ENCODE measurements at regions not wholly inside any gene's neighbourhood (a gene's known extent, or its start where the extent isn't known, plus 50 kb on each side); places are given as distances from the start of the nearest gene placed in this dataset.

GRCh38 chr14:34067587-34067986, 116.7 kb upstream of the EGLN3 start:
- Histone ChIP-seq H4K20me1 (ENCODE audit: control insufficient read depth, insufficient read depth, low read depth, low read length) (no peaks in the 10 kb centered on the region), H3F3A (ENCODE audit: control insufficient read depth, insufficient read depth) (no peaks in the 10 kb centered on the region), H3K27ac (ENCODE audit: low read depth, low read length) (no peak overlapping the region), H3K36me3 (ENCODE audit: control insufficient read depth, low read length) (no peaks in the 10 kb centered on the region), H3K4me1 (ENCODE audit: control insufficient read depth, low read length) (no peaks in the 10 kb centered on the region), H3K27me3 (ENCODE audit: control insufficient read depth, low read length) (no peaks in the 10 kb centered on the region), H3K4me3 (ENCODE audit: low read length) (no peak overlapping the region), H3K79me2 (ENCODE audit: control insufficient read depth, low read length) (no peaks in the 10 kb centered on the region), H3K9me2 (replicated peaks; ENCODE audit: control insufficient read depth, low read length) (no peaks in the 10 kb centered on the region), H3K4me2 (ENCODE audit: low read length) (no peak overlapping the region), H3K9me3 (ENCODE audit: control insufficient read depth, insufficient read depth, low read length) (no peaks in the 10 kb centered on the region)
- TF ChIP-seq EZH2phosphoT487 (IDR thresholded peaks at IDR 0.05; ENCODE audit: borderline replicate concordance, low read length) (no peak), CTCF (IDR thresholded peaks at IDR 0.05; ENCODE audit: low read depth, low read length, poor library complexity, severe bottlenecking) (no peak)

GRCh38 chr14:34065690-34066391, 115.0 kb upstream of the EGLN3 start:
- Histone ChIP-seq H3K27ac (ENCODE audit: low read depth, low read length) (no peak overlapping the region), H3K4me3 (ENCODE audit: low read length) (no peak overlapping the region), H3K79me2 (ENCODE audit: control insufficient read depth, low read length) (no peaks in the 10 kb centered on the region), H3K27me3 (ENCODE audit: control insufficient read depth, low read length) (no peaks in the 10 kb centered on the region), H4K20me1 (ENCODE audit: control insufficient read depth, insufficient read depth, low read depth, low read length) (no peaks in the 10 kb centered on the region), H3K9me3 (ENCODE audit: control insufficient read depth, insufficient read depth, low read length) (no peaks in the 10 kb centered on the region), H3K9me2 (replicated peaks; ENCODE audit: control insufficient read depth, low read length) (no peaks in the 10 kb centered on the region), H3K4me1 (ENCODE audit: control insufficient read depth, low read length) (no peaks in the 10 kb centered on the region), H3F3A (ENCODE audit: control insufficient read depth, insufficient read depth) (no peaks in the 10 kb centered on the region), H3K4me2 (ENCODE audit: low read length) (no peak overlapping the region), H3K36me3 (ENCODE audit: control insufficient read depth, low read length) (no peaks in the 10 kb centered on the region)
- no peak for TF ChIP-seq CTCF (IDR thresholded peaks at IDR 0.05; ENCODE audit: low read depth, low read length, poor library complexity, severe bottlenecking)
- no peak for TF ChIP-seq EZH2phosphoT487 (IDR thresholded peaks at IDR 0.05; ENCODE audit: borderline replicate concordance, low read length)

GRCh38 chr14:34065236-34065635, 114.4 kb upstream of the EGLN3 start:
- Histone ChIP-seq H3K36me3 (ENCODE audit: control insufficient read depth, low read length) (no peaks in the 10 kb centered on the region), H3K4me1 (ENCODE audit: control insufficient read depth, low read length) (no peaks in the 10 kb centered on the region), H3K27ac (ENCODE audit: low read depth, low read length) (no peak overlapping the region), H3K9me2 (replicated peaks; ENCODE audit: control insufficient read depth, low read length) (no peaks in the 10 kb centered on the region), H3K4me2 (ENCODE audit: low read length) (no peak overlapping the region), H4K20me1 (ENCODE audit: control insufficient read depth, insufficient read depth, low read depth, low read length) (no peaks in the 10 kb centered on the region), H3K9me3 (ENCODE audit: control insufficient read depth, insufficient read depth, low read length) (no peaks in the 10 kb centered on the region), H3K4me3 (ENCODE audit: low read length) (no peak overlapping the region), H3F3A (ENCODE audit: control insufficient read depth, insufficient read depth) (no peaks in the 10 kb centered on the region), H3K79me2 (ENCODE audit: control insufficient read depth, low read length) (no peaks in the 10 kb centered on the region), H3K27me3 (ENCODE audit: control insufficient read depth, low read length) (no peaks in the 10 kb centered on the region)
- TF ChIP-seq CTCF (IDR thresholded peaks at IDR 0.05; ENCODE audit: low read depth, low read length, poor library complexity, severe bottlenecking) (no peak), EZH2phosphoT487 (IDR thresholded peaks at IDR 0.05; ENCODE audit: borderline replicate concordance, low read length) (no peak)
